OCI-LY3 (cell line): ENCODE measurements at regions not wholly inside any gene's neighbourhood (a gene's known extent, or its start where the extent isn't known, plus 50 kb on each side); places are given as distances from the start of the nearest gene placed in this dataset.

Experiments used
- EZH2phosphoT487 ChIP-seq: fragments of 200-600 bp; shearing (Covaris generic); IDR thresholded peaks from 2 replicates; pipeline ENCODE4 v1.6.1; 2018; ENCODE audit warnings: antibody characterized with exemption, mixed run types, low read depth
- TF ChIP-seq, protein P1 (sequence below): fragments of 200-600, 300-600 bp; sonication (generic); IDR thresholded peaks from 2 replicates; pipeline ENCODE4 v1.5.1; 2014; ENCODE audit warnings: antibody characterized with exemption, low read length, low read depth

DNA sequence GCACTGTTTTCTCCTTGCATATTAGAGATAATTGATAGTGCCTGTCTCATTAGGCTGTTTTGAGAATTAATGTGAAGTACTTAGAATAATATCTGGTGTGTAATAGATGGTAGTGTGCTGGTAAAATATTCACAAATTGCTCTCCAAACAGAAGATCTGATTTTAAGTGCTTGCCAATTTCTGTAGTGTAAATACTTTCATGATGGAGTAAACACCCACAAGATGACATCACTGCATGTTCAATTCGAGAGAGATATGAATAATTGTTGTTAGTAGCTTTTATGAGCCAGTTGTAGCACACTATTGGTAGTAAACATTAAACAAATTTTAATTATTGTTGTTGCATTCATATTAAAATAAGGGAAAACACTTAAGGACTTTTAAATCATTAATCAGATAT is 392.3 kb upstream of the RIOK2 start:
- TF ChIP-seq, protein P1, sequence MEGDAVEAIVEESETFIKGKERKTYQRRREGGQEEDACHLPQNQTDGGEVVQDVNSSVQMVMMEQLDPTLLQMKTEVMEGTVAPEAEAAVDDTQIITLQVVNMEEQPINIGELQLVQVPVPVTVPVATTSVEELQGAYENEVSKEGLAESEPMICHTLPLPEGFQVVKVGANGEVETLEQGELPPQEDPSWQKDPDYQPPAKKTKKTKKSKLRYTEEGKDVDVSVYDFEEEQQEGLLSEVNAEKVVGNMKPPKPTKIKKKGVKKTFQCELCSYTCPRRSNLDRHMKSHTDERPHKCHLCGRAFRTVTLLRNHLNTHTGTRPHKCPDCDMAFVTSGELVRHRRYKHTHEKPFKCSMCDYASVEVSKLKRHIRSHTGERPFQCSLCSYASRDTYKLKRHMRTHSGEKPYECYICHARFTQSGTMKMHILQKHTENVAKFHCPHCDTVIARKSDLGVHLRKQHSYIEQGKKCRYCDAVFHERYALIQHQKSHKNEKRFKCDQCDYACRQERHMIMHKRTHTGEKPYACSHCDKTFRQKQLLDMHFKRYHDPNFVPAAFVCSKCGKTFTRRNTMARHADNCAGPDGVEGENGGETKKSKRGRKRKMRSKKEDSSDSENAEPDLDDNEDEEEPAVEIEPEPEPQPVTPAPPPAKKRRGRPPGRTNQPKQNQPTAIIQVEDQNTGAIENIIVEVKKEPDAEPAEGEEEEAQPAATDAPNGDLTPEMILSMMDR, result no peak
- TF ChIP-seq EZH2phosphoT487, result no peak
